Activated CD4-positive, alpha-beta memory T cell treated with anti-CD3 and anti-CD28 coated beads for 36 hours (primary cell): ENCODE measurements at regions not wholly inside any gene's neighbourhood (a gene's known extent, or its start where the extent isn't known, plus 50 kb on each side); places are given as distances from the start of the nearest gene placed in this dataset.

Source experiments
- CTCF ChIA-PET: fragments of 350-600 bp; sonication (Branson Sonifier 250); formaldehyde crosslinking; loops from one replicate; lab custom pipeline; 2021; ENCODE audit warnings: antibody characterized with exemption, inconsistent platforms; lab: Charles Lee
- POLR2A ChIA-PET: fragments of 350-600 bp; sonication (Branson Sonifier 250); formaldehyde crosslinking; loops from one replicate; lab custom pipeline; 2021; ENCODE audit warnings: antibody characterized with exemption; lab: Charles Lee
- DNase-seq: peaks from one replicate; pipeline ENCODE4 v3.0.0-alpha.2; 2020
- H3K27ac Mint-ChIP-seq: one replicate; pipeline ENCODE4 v1.8.0; 2021; ENCODE audit warnings: mixed read lengths
- H3K27me3 Mint-ChIP-seq: one replicate; pipeline ENCODE4 v1.8.0; 2021; ENCODE audit warnings: mixed read lengths
- H3K36me3 Mint-ChIP-seq: one replicate; pipeline ENCODE4 v1.8.0; 2021; ENCODE audit warnings: mixed read lengths
- H3K4me1 Mint-ChIP-seq: one replicate; pipeline ENCODE4 v1.8.0; 2021; ENCODE audit warnings: low read depth, mixed read lengths
- H3K4me3 Mint-ChIP-seq: one replicate; pipeline ENCODE4 v1.8.0; 2021; ENCODE audit warnings: mild to moderate bottlenecking, mixed read lengths
- H3K9me3 Mint-ChIP-seq: one replicate; pipeline ENCODE4 v1.8.0; 2021; ENCODE audit warnings: mixed read lengths
- intact Hi-C: fragments of 100-400 bp; cut with micrococcal nuclease; formaldehyde crosslinking; loops from one replicate; pipeline ENCODE4 v1.15.1; 2023

DNA sequence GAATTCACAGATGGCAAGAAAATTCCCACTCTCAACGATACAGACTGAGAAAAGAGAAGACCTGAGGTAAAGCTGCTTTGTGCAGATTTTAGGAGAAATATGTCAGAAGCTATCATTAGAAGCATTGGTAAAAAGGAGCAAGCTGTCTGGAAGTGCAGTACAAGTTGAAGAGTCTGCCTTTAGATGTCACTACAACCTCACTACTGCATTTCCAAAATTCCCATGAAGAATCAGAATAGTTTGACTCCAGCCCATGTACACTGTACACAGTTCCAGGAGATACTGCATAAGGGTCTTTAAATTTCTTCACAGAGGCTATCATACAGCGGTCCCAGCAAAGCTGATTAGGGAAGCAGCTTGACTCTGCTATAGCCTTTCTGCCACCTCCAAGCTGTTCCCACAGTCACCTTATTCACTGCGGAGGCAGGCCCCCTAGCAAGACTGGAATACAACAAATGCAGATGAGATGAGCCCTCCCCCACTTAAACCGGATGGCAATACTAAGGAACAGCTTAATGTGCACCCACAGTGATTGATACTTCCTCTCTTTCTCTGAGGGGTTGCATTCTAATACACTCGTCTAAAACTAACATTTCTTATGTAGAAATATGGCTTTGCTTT, 527.4 kb downstream of the TMEM182 start:
- no peaks in the 10 kb centered on the region for H3K36me3 Mint-ChIP-seq
- POLR2A ChIA-PET: no interaction called here

DNA sequence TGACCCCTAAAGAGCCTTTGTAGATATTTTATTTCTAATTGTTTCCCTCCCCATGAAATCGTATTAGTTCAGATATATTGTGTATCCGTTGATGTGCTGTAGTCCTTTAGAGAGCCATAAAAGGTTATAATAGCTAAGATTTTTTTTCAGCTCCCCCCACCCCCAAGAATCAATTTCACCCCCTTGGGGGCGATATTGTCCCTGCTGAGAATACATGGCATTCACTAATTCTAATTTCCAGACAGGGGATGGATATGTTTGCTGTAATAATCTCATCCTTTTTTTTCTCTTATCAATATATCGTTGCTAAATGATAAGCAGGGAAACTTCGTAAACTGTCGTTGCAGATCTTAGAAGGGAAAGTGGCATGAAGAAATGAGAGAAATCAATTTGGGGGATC, 530.7 kb downstream of the TMEM182 start:
- intact Hi-C loops: no loop called here
- CTCF ChIA-PET: no interaction called here
- POLR2A ChIA-PET: no interaction called here
- no peaks in the 10 kb centered on the region for H3K27me3 Mint-ChIP-seq
- H3K4me1 Mint-ChIP-seq: no peaks in the 10 kb centered on the region
- no peak overlapping the region for H3K4me3 Mint-ChIP-seq
- H3K27ac Mint-ChIP-seq: no peak overlapping the region
- H3K9me3 Mint-ChIP-seq: peaks cover 2% of the 10 kb centered on the region
- no peak for DNase-seq
- no peaks in the 10 kb centered on the region for H3K36me3 Mint-ChIP-seq

More for the DNA sequence above, 527.4 kb downstream of the TMEM182 start:
- DNase-seq: no peak
- CTCF ChIA-PET: no interaction called here
- Mint-ChIP-seq H3K4me1 (no peaks in the 10 kb centered on the region), H3K4me3 (no peak overlapping the region), H3K27ac (no peak overlapping the region), H3K9me3 (peaks cover 2% of the 10 kb centered on the region), H3K27me3 (no peaks in the 10 kb centered on the region)
- intact Hi-C loops: no loop called here

DNA sequence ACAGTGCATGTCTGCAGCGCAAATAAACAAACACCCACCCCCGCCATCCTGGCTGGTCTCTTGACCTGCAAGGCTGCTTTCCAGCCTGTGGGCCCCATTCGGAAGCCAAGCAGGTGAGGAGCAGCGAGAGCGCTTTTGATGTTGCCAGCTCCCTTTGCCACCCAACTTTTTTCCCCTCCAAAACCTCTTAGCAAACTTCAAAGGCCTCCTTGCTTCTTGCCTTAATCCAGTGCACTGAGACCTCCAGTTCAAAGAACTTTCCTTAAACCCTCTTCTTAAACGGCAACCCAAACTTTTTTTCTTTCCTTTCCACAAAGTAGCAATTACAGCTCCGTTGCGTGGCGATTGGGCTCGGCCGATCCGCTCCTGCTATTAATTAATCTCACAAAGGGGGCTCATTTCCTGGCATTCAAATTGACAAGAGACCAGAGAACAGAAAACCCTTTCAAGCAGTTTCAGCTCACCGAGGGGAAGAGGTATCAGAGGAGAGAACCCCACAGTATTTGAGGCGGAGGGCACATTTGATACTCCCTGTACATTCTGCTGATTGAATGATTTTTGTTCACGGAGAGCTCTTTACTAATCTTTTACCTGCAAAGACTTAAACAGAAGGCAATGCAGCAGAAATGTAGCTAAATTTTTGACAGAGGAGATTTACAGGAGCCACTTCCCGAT, 531.4 kb downstream of the TMEM182 start:
- intact Hi-C loops: no loop called here
- peaks cover 2% of the 10 kb centered on the region for H3K9me3 Mint-ChIP-seq
- H3K36me3 Mint-ChIP-seq: no peaks in the 10 kb centered on the region
- H3K4me1 Mint-ChIP-seq: no peaks in the 10 kb centered on the region
- ChIA-PET CTCF (interaction anchor here (0.5 kb wide), 1 partner anchor 858 kb away, joined by 3 read pairs; no protein-coding TSS in a partner anchor), POLR2A (no interaction called here)
- H3K4me3 Mint-ChIP-seq: no peak overlapping the region
- H3K27ac Mint-ChIP-seq: no peak overlapping the region
- H3K27me3 Mint-ChIP-seq: no peaks in the 10 kb centered on the region
- no peak for DNase-seq

DNA sequence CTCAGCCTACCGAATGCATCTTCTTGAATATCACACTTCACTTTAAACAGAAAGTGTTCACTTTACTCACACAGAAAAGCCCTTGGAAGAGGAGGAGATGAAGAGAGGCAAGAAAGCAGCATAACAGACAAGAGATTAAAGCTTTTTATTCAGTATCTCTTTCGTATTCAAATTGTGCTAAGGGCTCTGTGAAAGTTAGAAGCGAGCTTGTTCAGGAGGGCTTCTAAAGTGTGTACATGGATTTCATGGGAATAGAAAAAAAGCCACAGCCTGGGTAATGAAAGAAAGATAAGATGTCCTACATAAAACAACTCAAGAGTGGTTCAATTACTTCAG, 531.9 kb downstream of the TMEM182 start:
- H3K27me3 Mint-ChIP-seq: no peaks in the 10 kb centered on the region

DNA sequence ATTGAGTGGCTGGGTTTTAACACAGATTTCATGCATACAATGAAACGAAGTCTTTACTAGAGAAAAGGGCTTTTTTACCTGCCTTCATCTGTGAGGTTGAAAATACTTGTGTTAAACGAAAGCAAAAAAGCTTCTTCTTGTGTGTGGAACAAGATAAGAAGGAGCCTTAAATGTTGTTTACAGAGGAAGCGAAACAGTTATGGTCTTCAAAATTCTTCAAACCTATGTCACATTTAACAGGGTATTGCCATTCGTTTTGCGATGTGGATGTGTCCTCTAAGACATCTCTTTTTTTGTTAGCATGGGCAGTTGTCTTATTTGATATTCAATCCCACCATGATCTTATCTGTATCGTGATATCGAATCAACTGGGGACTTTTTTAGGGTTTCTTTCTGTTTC, 532.6 kb downstream of the TMEM182 start:
- intact Hi-C loops: no loop called here
- DNase-seq: no peak
- ChIA-PET POLR2A (no interaction called here), CTCF (no interaction called here)
- Mint-ChIP-seq H3K27me3 (no peaks in the 10 kb centered on the region), H3K27ac (no peak overlapping the region), H3K4me1 (no peaks in the 10 kb centered on the region), H3K4me3 (no peak overlapping the region), H3K9me3 (no peaks in the 10 kb centered on the region), H3K36me3 (no peaks in the 10 kb centered on the region)

More for the DNA sequence above, 531.9 kb downstream of the TMEM182 start:
- intact Hi-C loops: no loop called here
- Mint-ChIP-seq H3K27ac (no peak overlapping the region), H3K4me1 (no peaks in the 10 kb centered on the region), H3K36me3 (no peaks in the 10 kb centered on the region), H3K4me3 (no peak overlapping the region), H3K9me3 (peaks cover 2% of the 10 kb centered on the region)
- POLR2A ChIA-PET: no interaction called here
- CTCF ChIA-PET: interaction anchor here (0.5 kb wide), 1 partner anchor 858 kb away, joined by 3 read pairs; no protein-coding TSS in a partner anchor
- no peak for DNase-seq

DNA sequence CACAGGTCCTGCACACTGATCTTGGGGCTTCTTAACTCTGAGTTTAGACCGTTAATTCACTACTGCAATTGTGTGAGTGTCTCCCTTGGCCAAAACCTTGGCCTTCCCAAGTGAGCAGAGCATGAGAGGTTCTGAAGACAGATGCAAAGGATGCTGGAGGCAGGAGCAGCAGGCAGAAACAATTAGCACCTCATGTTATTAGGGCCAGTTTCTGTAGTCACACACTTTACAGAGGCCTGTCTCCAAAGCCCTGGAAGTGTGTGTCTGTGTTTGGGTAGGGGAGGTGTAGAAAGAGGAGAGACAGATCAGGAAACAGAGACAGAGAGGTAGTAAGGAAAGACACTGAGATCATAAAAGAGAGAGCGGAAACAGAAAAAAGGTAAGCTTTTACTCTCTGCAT, 533.8 kb downstream of the TMEM182 start:
- CTCF ChIA-PET: no interaction called here
- Mint-ChIP-seq H3K9me3 (no peaks in the 10 kb centered on the region), H3K36me3 (no peaks in the 10 kb centered on the region), H3K27me3 (no peaks in the 10 kb centered on the region), H3K4me1 (no peaks in the 10 kb centered on the region), H3K4me3 (no peak overlapping the region), H3K27ac (no peak overlapping the region)
- no peak for DNase-seq
- intact Hi-C loops: no loop called here
- POLR2A ChIA-PET: no interaction called here

DNA sequence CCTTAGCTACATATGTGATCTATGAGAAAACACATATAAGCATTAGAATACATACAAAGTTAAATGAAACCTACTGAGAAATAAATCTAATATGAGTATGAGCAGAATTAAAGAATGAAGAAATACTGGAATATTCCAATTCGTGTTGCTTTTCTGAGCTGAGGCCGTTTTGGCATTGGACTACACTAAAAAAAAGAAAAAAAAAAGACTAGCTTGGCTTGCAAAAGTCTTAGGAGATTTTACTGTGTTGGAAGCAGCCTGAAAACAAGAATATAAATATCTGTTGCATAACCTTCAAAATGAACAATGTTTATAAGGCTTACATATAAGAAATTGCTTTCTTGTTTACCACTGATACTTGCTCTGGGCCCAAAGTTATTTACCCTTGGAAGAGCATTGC, 562.8 kb downstream of the TMEM182 start:
- Mint-ChIP-seq H3K27ac (no peak overlapping the region), H3K36me3 (no peaks in the 10 kb centered on the region), H3K4me3 (no peak overlapping the region), H3K4me1 (no peaks in the 10 kb centered on the region), H3K27me3 (no peaks in the 10 kb centered on the region), H3K9me3 (peaks cover 3% of the 10 kb centered on the region)
- CTCF ChIA-PET: no interaction called here
- POLR2A ChIA-PET: no interaction called here
- intact Hi-C loops: no loop called here
- DNase-seq: no peak

DNA sequence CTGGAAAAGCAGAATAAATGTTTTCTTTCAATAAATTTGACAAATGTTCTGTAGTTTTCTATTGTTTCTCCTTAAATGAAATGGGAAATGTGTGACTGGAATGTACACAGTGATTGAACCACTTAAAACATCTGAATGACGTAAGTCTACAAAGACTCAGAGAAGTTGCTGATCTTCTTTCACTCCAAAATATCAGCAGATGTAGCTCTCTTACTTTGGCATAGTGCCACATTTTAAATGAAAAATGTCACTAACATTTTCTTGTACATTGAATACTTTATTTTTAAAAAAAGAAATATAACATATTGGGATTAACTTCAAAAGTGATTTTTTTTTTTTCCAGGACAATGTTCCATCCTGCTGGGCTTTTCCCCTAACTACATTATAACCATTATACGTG, 565.6 kb downstream of the TMEM182 start:
- intact Hi-C loops: no loop called here
- H3K27me3 Mint-ChIP-seq: no peaks in the 10 kb centered on the region

DNA sequence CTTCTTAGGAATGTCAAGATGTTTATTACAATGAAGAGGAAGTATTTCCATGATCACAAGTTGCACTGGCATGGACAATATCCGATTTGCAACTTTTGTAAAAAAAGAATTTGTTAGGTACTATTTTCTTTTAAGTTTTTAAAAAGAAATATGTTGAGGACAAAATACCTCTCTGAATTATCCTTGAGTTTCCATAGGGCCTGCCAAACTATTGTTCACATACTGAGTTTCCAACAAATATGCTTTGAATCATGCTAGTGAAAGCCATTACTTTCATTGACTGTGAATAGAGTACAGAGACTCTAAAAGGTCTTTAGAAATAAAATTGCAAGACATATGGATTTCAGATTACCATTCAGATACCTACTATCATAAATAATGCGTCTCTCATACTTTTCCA, 566.1 kb downstream of the TMEM182 start:
- Mint-ChIP-seq H3K36me3 (no peaks in the 10 kb centered on the region), H3K27me3 (no peaks in the 10 kb centered on the region), H3K4me1 (no peaks in the 10 kb centered on the region), H3K9me3 (peaks cover 6% of the 10 kb centered on the region), H3K4me3 (no peak overlapping the region), H3K27ac (no peak overlapping the region)
- intact Hi-C loops: no loop called here
- ChIA-PET CTCF (no interaction called here), POLR2A (no interaction called here)
- DNase-seq: no peak

More for the DNA sequence above, 565.6 kb downstream of the TMEM182 start:
- H3K9me3 Mint-ChIP-seq: peaks cover 3% of the 10 kb centered on the region
- H3K36me3 Mint-ChIP-seq: no peaks in the 10 kb centered on the region
- ChIA-PET CTCF (no interaction called here), POLR2A (no interaction called here)
- H3K4me1 Mint-ChIP-seq: no peaks in the 10 kb centered on the region
- no peak overlapping the region for H3K27ac Mint-ChIP-seq
- DNase-seq: no peak
- no peak overlapping the region for H3K4me3 Mint-ChIP-seq

DNA sequence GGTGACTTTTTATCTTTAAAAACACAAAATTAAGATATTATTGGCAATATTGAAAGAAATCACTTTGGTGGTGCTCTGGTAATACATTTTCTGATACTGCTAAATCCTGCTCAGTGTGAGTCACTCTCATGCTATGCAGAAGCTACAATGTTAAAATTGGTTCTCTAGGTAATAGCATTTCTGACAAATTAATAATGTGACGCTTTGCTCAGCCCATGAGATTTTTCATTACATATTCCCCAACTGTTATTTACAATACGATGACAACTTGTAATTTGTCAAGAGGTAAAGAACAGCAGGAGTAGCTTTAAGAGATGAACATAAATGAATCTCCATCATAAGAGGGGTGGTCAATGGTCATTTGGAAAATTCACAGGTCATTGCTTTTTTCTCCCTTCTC, 573.6 kb downstream of the TMEM182 start:
- POLR2A ChIA-PET: no interaction called here
- no peak for DNase-seq
- Mint-ChIP-seq H3K36me3 (no peaks in the 10 kb centered on the region), H3K4me1 (no peaks in the 10 kb centered on the region), H3K27me3 (no peaks in the 10 kb centered on the region), H3K27ac (no peak overlapping the region), H3K9me3 (peaks cover 13% of the 10 kb centered on the region), H3K4me3 (no peak overlapping the region)
- intact Hi-C loops: no loop called here
- CTCF ChIA-PET: no interaction called here

DNA sequence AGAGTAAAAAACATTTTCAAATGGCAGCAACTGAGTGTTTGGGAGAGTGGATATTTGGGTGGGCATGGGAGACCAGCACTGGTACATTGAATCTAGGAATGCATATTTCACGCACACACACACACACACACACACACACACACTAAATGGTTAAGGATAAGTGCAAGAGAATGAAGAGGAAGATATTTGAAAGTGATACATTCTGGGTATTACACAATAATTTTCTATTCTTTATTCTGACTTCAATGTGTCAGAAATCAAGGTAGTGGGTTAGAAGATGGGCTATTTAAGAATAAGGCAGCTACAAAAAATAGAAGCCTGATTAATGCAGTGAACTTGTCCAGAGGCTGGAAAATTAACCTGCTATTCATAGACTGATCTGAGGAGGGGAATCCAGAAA, 577.0 kb downstream of the TMEM182 start:
- H3K27ac Mint-ChIP-seq: no peak overlapping the region
- intact Hi-C loops: no loop called here
- no peak for DNase-seq
- H3K9me3 Mint-ChIP-seq: peaks cover 16% of the 10 kb centered on the region
- H3K4me3 Mint-ChIP-seq: no peak overlapping the region
- CTCF ChIA-PET: no interaction called here
- no peaks in the 10 kb centered on the region for H3K36me3 Mint-ChIP-seq
- POLR2A ChIA-PET: no interaction called here
- H3K4me1 Mint-ChIP-seq: no peaks in the 10 kb centered on the region
- H3K27me3 Mint-ChIP-seq: no peaks in the 10 kb centered on the region

DNA sequence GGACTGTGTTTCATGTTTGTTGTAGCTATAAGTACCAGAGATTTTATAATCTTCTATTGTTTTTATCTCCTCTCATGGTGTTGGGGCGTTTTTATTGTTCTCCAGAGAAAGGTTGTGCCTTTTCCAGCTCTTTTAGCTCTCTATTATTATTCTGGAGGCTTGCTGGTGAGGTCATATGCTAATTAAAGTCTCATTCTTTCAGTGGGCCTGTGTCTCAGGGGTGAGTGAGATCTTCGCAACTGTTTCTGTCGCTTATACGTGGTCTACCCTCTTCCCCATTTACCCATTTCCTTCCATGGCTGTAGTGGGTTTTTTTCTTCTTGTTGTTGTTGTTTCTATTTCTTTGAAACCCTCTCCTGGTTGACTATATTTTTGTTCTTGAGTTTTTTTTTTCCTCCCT, 584.9 kb downstream of the TMEM182 start:
- Mint-ChIP-seq H3K27ac (no peak overlapping the region), H3K27me3 (no peaks in the 10 kb centered on the region), H3K4me3 (no peak overlapping the region), H3K9me3 (peaks cover 15% of the 10 kb centered on the region), H3K4me1 (no peaks in the 10 kb centered on the region), H3K36me3 (no peaks in the 10 kb centered on the region)
- intact Hi-C loops: no loop called here
- POLR2A ChIA-PET: no interaction called here
- DNase-seq: no peak
- CTCF ChIA-PET: no interaction called here

DNA sequence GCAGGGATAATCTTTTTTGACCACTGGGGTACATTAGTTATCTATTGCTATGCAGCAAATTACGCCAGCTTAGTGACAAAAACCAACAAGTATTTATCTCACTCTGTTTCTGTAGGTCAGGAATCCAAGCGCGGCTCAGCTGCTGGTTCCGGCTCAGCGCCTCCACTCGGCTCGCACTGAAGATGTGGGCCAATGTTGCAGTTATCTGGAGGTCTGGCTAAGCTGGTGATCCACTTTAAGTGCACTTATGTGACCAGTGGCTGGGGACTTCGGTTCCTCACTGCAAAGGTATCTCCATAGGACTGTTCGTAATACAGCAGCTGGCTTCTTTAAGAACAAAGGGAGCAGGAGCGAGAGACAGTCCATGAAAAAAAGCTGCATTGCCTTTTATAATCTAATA, 591.9 kb downstream of the TMEM182 start:
- no peak overlapping the region for H3K4me3 Mint-ChIP-seq
- intact Hi-C loops: no loop called here
- no peaks in the 10 kb centered on the region for H3K27me3 Mint-ChIP-seq
- no peak for DNase-seq
- H3K9me3 Mint-ChIP-seq: peaks cover 15% of the 10 kb centered on the region
- no peak overlapping the region for H3K27ac Mint-ChIP-seq
- POLR2A ChIA-PET: no interaction called here
- H3K4me1 Mint-ChIP-seq: no peaks in the 10 kb centered on the region
- CTCF ChIA-PET: no interaction called here
- H3K36me3 Mint-ChIP-seq: no peaks in the 10 kb centered on the region
